K562 (cell line): ENCODE measurements at regions not wholly inside any gene's neighbourhood (a gene's known extent, or its start where the extent isn't known, plus 50 kb on each side); places are given as distances from the start of the nearest gene placed in this dataset.

Experiments
- ATAC-seq: fragments of 200-7000 bp; cut with Tn5 transposase; 3 replicates; pipeline ENCODE4 v1.9.1; 2020; ENCODE audit warnings: moderate library complexity
- BruUV-seq: library from RNA; stranded (reverse); fragments of 400-500 nt; replicated peaks from 2 replicates; lab custom pipeline; 2021; lab: Mats Ljungman, UMichigan
- CTCF ChIA-PET: fragments of 300-600 bp; formaldehyde crosslinking; extraction: SDS; loops from one replicate; lab custom pipeline; 2021; ENCODE audit warnings: low intra/inter-chr PET ratio; lab: Yijun Ruan, JAX
- POLR2A ChIA-PET: fragments of 300-600, 350-650 bp; sonication (Branson Sonifier 250); formaldehyde crosslinking; extraction: SDS; loops from one replicate; lab custom pipeline; 2021; ENCODE audit warnings: antibody characterized with exemption, inconsistent platforms; lab: Yijun Ruan, JAX
- DNase-seq, 4 experiments: peaks; one replicate each; pipeline versions ENCODE4 v3.0.0 to v3.0.0-alpha.2; 2011 to 2018; ENCODE audit warnings: low spot score in 3 of 4, mixed read lengths in 3 of 4; ENCODE audit errors: extremely low read depth in 1 of 4
- FAIRE-seq: peaks from 2 replicates; lab custom pipeline; 2011; peaks lifted over from hg19 to GRCh38; lab: Jason Lieb, UNC
- H2AFZ ChIP-seq: 2 replicates; pipeline ENCODE4 v1.6.0; 2011; ENCODE audit warnings: low read depth, low read length, control low read depth, inconsistent platforms
- H3K27ac ChIP-seq: fragments of 200-600 bp; 3 replicates; pipeline ENCODE4 v1.8.0; 2011; ENCODE audit warnings: low read depth, mild to moderate bottlenecking, control low read depth, inconsistent platforms, low read length, moderate library complexity, mixed read lengths; ENCODE audit errors: extremely low read depth
- H3K27me3 ChIP-seq, 2 experiments: fragments of 300-600 bp in 1 of 2; 2 replicates in 1 of 2; 3 replicates in 1 of 2; pipeline versions ENCODE4 v1.6.0 to v1.8.0; 2011; ENCODE audit warnings: inconsistent platforms in 2 of 2, low read length in 2 of 2, mild to moderate bottlenecking in 1 of 2, mixed read lengths in 1 of 2, moderate library complexity in 1 of 2; ENCODE audit not compliant: control insufficient read depth in 2 of 2, insufficient read depth in 2 of 2
- H3K36me3 ChIP-seq: fragments of 300-600 bp; 3 replicates; pipeline ENCODE4 v1.8.0; 2011; ENCODE audit warnings: mild to moderate bottlenecking, low read length, inconsistent platforms; ENCODE audit not compliant: control insufficient read depth, insufficient read depth
- H3K4me1 ChIP-seq, 2 experiments: fragments of 200-600 bp in 1 of 2; replicated peaks in 1 of 2; 2 replicates in 1 of 2; 3 replicates in 1 of 2; pipeline versions ENCODE4 v1.5.1 to v1.8.0; 2011; ENCODE audit warnings: inconsistent platforms in 2 of 2, low read length in 2 of 2, mild to moderate bottlenecking in 1 of 2, mixed read lengths in 1 of 2, moderate library complexity in 1 of 2; ENCODE audit not compliant: control insufficient read depth in 2 of 2, insufficient read depth in 2 of 2
- H3K4me2 ChIP-seq: 2 replicates; pipeline ENCODE4 v1.6.1; 2011; ENCODE audit warnings: low read length, control low read depth, inconsistent platforms, mixed read lengths; ENCODE audit not compliant: insufficient read depth
- H3K4me3 ChIP-seq: fragments of 200-600 bp; sonication (generic), shearing (Covaris generic); 2 replicates; pipeline ENCODE4 v1.5.1; 2016; ENCODE audit warnings: control low read depth, inconsistent platforms
- H3K79me2 ChIP-seq: fragments of 200-600 bp; 3 replicates; pipeline ENCODE4 v1.8.0; 2011; ENCODE audit warnings: low read length, inconsistent platforms; ENCODE audit not compliant: control insufficient read depth, insufficient read depth
- H3K9ac ChIP-seq, 2 experiments: 2 replicates each; pipeline versions ENCODE4 v1.6.0 to v1.6.1; 2011; ENCODE audit warnings: low read depth in 2 of 2, low read length in 2 of 2, control low read depth in 1 of 2, inconsistent platforms in 1 of 2, mild to moderate bottlenecking in 1 of 2, mixed read lengths in 1 of 2; ENCODE audit not compliant: insufficient read depth in 1 of 2
- H3K9me1 ChIP-seq: one replicate; pipeline ENCODE4 v1.6.0; 2011; ENCODE audit warnings: inconsistent platforms, mild to moderate bottlenecking, low read length, moderate library complexity; ENCODE audit not compliant: control insufficient read depth, insufficient read depth
- H3K9me3 ChIP-seq: replicated peaks from 2 replicates; pipeline ENCODE4 v1.5.1; 2011; ENCODE audit warnings: low read depth, low read length, inconsistent platforms; ENCODE audit not compliant: control insufficient read depth, insufficient read depth
- H4K20me1 ChIP-seq: replicated peaks from 2 replicates; pipeline ENCODE4 v1.6.1; 2011; ENCODE audit warnings: low read length, inconsistent platforms, mixed read lengths; ENCODE audit not compliant: control insufficient read depth, insufficient read depth
- ETV1 ChIP-seq: fragments of 450-650 bp; conservative IDR thresholded peaks from 2 replicates; pipeline ENCODE4 v1.6.1; 2016; ENCODE audit warnings: missing genetic modification characterization, control low read depth, low read depth, missing compliant biosample characterization
- FOXO4 ChIP-seq: fragments of 450-650 bp; formaldehyde crosslinking; IDR thresholded peaks from 2 replicates; pipeline ENCODE4 v1.4.0; 2020; ENCODE audit warnings: mild to moderate bottlenecking, moderate library complexity
- HMBOX1 ChIP-seq: sonication (generic); IDR thresholded peaks from 2 replicates; pipeline ENCODE4 v1.6.1; 2016
- JUN ChIP-seq, 2 experiments: sonication (generic) in 1 of 2; formaldehyde crosslinking in 1 of 2; IDR thresholded peaks; 2 replicates each; pipeline versions ENCODE4 v1.6.1 to v1.8.0; 2012 to 2022; ENCODE audit warnings: borderline replicate concordance in 2 of 2, mild to moderate bottlenecking in 2 of 2, improper control_type of control experiment in 1 of 2, low read depth in 1 of 2, low read length in 1 of 2, missing genetic modification reagents in 1 of 2
- MCM7 ChIP-seq, 2 experiments: fragments of 450-650 bp; IDR thresholded peaks; 2 replicates each; pipeline ENCODE4 v1.6.1; 2016 to 2018
- RFX1 ChIP-seq: fragments of 450-650 bp; IDR thresholded peaks from 2 replicates; pipeline ENCODE4 v1.6.1; 2016; ENCODE audit warnings: mild to moderate bottlenecking, moderate library complexity
- TEAD4 ChIP-seq, 2 experiments: sonication (generic) in 1 of 2; formaldehyde crosslinking in 1 of 2; IDR thresholded peaks; 2 replicates each; pipeline versions ENCODE4 v1.6.1 to v1.8.0; 2012 to 2022; ENCODE audit warnings: borderline replicate concordance in 1 of 2, inconsistent platforms in 1 of 2, low read length in 1 of 2, mild to moderate bottlenecking in 1 of 2, missing genetic modification reagents in 1 of 2
- TRIM24 ChIP-seq, 2 experiments: fragments of 450-650 bp; IDR thresholded peaks; 2 replicates each; pipeline ENCODE4 v1.6.1; 2016
- ZNF408 ChIP-seq: fragments of 250-450 bp; sonication (Bioruptor Pico); IDR thresholded peaks from 2 replicates; pipeline ENCODE4 v1.4.0; 2020; ENCODE audit warnings: low read depth, mild to moderate bottlenecking, moderate library complexity
- ZZZ3 ChIP-seq: fragments of 450-650 bp; IDR thresholded peaks from 2 replicates; pipeline ENCODE4 v1.6.1; 2016; ENCODE audit warnings: antibody characterized with exemption, mild to moderate bottlenecking, moderate library complexity
- WGBS: fragments of 100-300 bp; shearing (Covaris generic); methylation state at CpG from one replicate; pipeline ENCODE4 v1.1.6; 2016; ENCODE audit warnings: low coverage, mixed read lengths; ENCODE audit not compliant: insufficient coverage; ENCODE audit errors: missing lambda C conversion rate; 5-methylcytosine and 5-hydroxymethylcytosine counted together
- in situ Hi-C: fragments of 300-500 bp; cut with MboI; formaldehyde crosslinking; loops from 4 replicates; pipeline ENCODE4 v1.15.0; 2018; ENCODE audit warnings: inconsistent platforms, mixed read lengths
- intact Hi-C: fragments of 100-400 bp; cut with micrococcal nuclease; formaldehyde crosslinking; loops from 2 replicates; pipeline ENCODE4 v1.14.2; 2022

- Histone ChIP-seq H3K9me1 (no peaks in the 10 kb centered on the region), H3K36me3 (no peaks in the 10 kb centered on the region), H4K20me1 (no peaks in the 10 kb centered on the region), H3K79me2 (no peaks in the 10 kb centered on the region), H3K4me1 (no peaks in the 10 kb centered on the region), H3K4me2 (no peak overlapping the region), H3K27ac (no peak overlapping the region), H3K4me3 (no peak overlapping the region), H3K9me3 (no peaks in the 10 kb centered on the region), H3K9ac (no peak overlapping the region), H3K27me3 (no peaks in the 10 kb centered on the region), H2AFZ (no peak overlapping the region)
- intact Hi-C loops, result no loop called here
- BruUV-seq, result no TSS peak
- no peak for ATAC-seq
- 0% methylated on average over 2 of the region's 2 CpGs for WGBS
- POLR2A ChIA-PET, result no interaction called here
- DNase-seq, result no peak
- in situ Hi-C loops, result no loop called here
- FAIRE-seq, result no peak
- CTCF ChIA-PET, result no interaction called here
- TF ChIP-seq TEAD4 (IDR thresholded peaks at IDR 0.05; ENCODE audit: low read length) (no peak), TEAD4 (CRISPR knock-in tag; IDR thresholded peaks at IDR 0.05; ENCODE audit: borderline replicate concordance) (no peak), RFX1 (no peak), ZZZ3 (no peak), HMBOX1 (no peak), ETV1 (tag) (no peak), MCM7 (IDR thresholded peaks at IDR 0.05) (no peak), FOXO4 (CRISPR knock-in tag) (no peak), TRIM24 (IDR thresholded peaks at IDR 0.05) (no peak), ZNF408 (no peak), JUN (IDR thresholded peaks at IDR 0.05; ENCODE audit: borderline replicate concordance, low read depth, low read length) (no peak), JUN (CRISPR knock-in tag; IDR thresholded peaks at IDR 0.05; ENCODE audit: borderline replicate concordance) (no peak)
These were observed 402.9 kb upstream of the PKDCC start for GRCh38 chr2:41644936-41645335.
